HCT116 (cell line): ENCODE measurements at regions not wholly inside any gene's neighbourhood (a gene's known extent, or its start where the extent isn't known, plus 50 kb on each side); places are given as distances from the start of the nearest gene placed in this dataset.

Experiments used
- ATAC-seq: fragments of 200-7000 bp; cut with Tn5 transposase; 2 replicates; pipeline ENCODE4 v1.9.1; 2020; ENCODE audit warnings: mild to moderate bottlenecking, moderate library complexity
- BruUV-seq: library from RNA; stranded (reverse); fragments of 400-500 nt; replicated peaks from 2 replicates; lab custom pipeline; 2021; lab: Mats Ljungman, UMichigan
- CTCF ChIA-PET: fragments of 300-600 bp; sonication (Branson Sonifier 250); formaldehyde crosslinking; loops from one replicate; lab custom pipeline; 2021; ENCODE audit warnings: antibody characterized with exemption; lab: Charles Lee
- POLR2A ChIA-PET: fragments of 300-600, 350-600 bp; sonication (Branson Sonifier 250); formaldehyde crosslinking; loops from one replicate; lab custom pipeline; 2021; ENCODE audit warnings: antibody characterized with exemption; lab: Charles Lee
- RAD21 ChIA-PET, 2 experiments: fragments of 300-600 bp; sonication (Branson Sonifier 250); formaldehyde crosslinking; loops; one replicate each; lab custom pipeline; 2023; ENCODE audit warnings: low total read pairs in 2 of 2; ENCODE audit not compliant: uncharacterized antibody in 2 of 2, unreplicated experiment in 2 of 2, low non-redundant PET in 1 of 2; lab: Charles Lee
- DNase-seq: peaks from one replicate; pipeline ENCODE4 v3.0.0-alpha.2; 2010; ENCODE audit warnings: low read depth, low spot score
- H2AFZ ChIP-seq: fragments of 200-600 bp; shearing (Covaris generic), sonication (generic); 2 replicates; pipeline ENCODE4 v1.6.1; 2017; ENCODE audit warnings: low read depth, mixed run types, mixed read lengths, antibody characterized with exemption, low read length; ENCODE audit not compliant: poor library complexity, severe bottlenecking
- H3K27ac ChIP-seq: 2 replicates; pipeline ENCODE4 v1.5.1; 2012; ENCODE audit warnings: low read depth, low read length
- H3K27me3 ChIP-seq: fragments of 200-600 bp; sonication (generic); 2 replicates; pipeline ENCODE4 v1.6.1; 2016; ENCODE audit warnings: mixed run types, low read length, mixed read lengths; ENCODE audit not compliant: insufficient read depth
- H3K36me3 ChIP-seq, 2 experiments: fragments of 200-500 bp in 1 of 2; fragments of 200-600 bp in 1 of 2; sonication (Bioruptor generic) in 1 of 2; sonication (generic) in 1 of 2; 2 replicates each; pipeline versions ENCODE4 v1.5.1 to v1.6.1; 2014 to 2016; ENCODE audit warnings: low read length in 2 of 2, inconsistent platforms in 1 of 2, mixed read lengths in 1 of 2, mixed run types in 1 of 2; ENCODE audit not compliant: insufficient read depth in 2 of 2, control insufficient read depth in 1 of 2
- H3K4me1 ChIP-seq, 2 experiments: fragments of 200-600 bp in 1 of 2; sonication (generic) in 1 of 2; 2 replicates each; pipeline versions ENCODE4 v1.5.1 to v1.6.1; 2012 to 2017; ENCODE audit warnings: low read length in 2 of 2, inconsistent platforms in 1 of 2, mild to moderate bottlenecking in 1 of 2, mixed read lengths in 1 of 2, mixed run types in 1 of 2, moderate library complexity in 1 of 2; ENCODE audit not compliant: insufficient read depth in 2 of 2, control insufficient read depth in 1 of 2
- H3K4me2 ChIP-seq: fragments of 200-600 bp; sonication (generic); 2 replicates; pipeline ENCODE4 v1.6.1; 2017; ENCODE audit warnings: mixed run types, low read length, mixed read lengths
- H3K4me3 ChIP-seq, 2 experiments: fragments of 200-600 bp in 1 of 2; sonication (generic) in 1 of 2; replicated peaks in 1 of 2; 2 replicates each; pipeline ENCODE4 v1.5.1; 2011 to 2016; ENCODE audit warnings: low read length in 2 of 2, control low read depth in 1 of 2, low read depth in 1 of 2, mild to moderate bottlenecking in 1 of 2, mixed read lengths in 1 of 2, mixed run types in 1 of 2
- H3K79me2 ChIP-seq: fragments of 200-600 bp; sonication (generic); 2 replicates; pipeline ENCODE4 v1.6.1; 2017; ENCODE audit warnings: mild to moderate bottlenecking, mixed run types, low read length, moderate library complexity, mixed read lengths; ENCODE audit not compliant: insufficient read depth
- H3K9ac ChIP-seq: fragments of 200-600 bp; sonication (generic); 2 replicates; pipeline ENCODE4 v1.6.1; 2016; ENCODE audit warnings: low read length, mixed read lengths
- H3K9me2 ChIP-seq: fragments of 200-600 bp; sonication (generic), shearing (Covaris generic); 2 replicates; pipeline ENCODE4 v1.6.1; 2017; ENCODE audit warnings: mixed run types, mild to moderate bottlenecking, moderate library complexity; ENCODE audit not compliant: insufficient read depth
- H3K9me3 ChIP-seq, 2 experiments: fragments of 200-500 bp in 1 of 2; fragments of 200-600 bp in 1 of 2; sonication (Bioruptor generic) in 1 of 2; sonication (generic) in 1 of 2; 2 replicates each; pipeline ENCODE4 v1.6.1; 2014 to 2017; ENCODE audit warnings: low read length in 2 of 2, mixed read lengths in 2 of 2, inconsistent platforms in 1 of 2, low read depth in 1 of 2, mild to moderate bottlenecking in 1 of 2, mixed run types in 1 of 2, moderate library complexity in 1 of 2; ENCODE audit not compliant: control insufficient read depth in 1 of 2, insufficient read depth in 1 of 2
- H4K20me1 ChIP-seq: fragments of 200-600 bp; sonication (generic), shearing (Covaris generic); 2 replicates; pipeline ENCODE4 v1.6.1; 2017; ENCODE audit warnings: mixed run types, mild to moderate bottlenecking, moderate library complexity; ENCODE audit not compliant: insufficient read depth
- CEBPB ChIP-seq: IDR thresholded peaks from 2 replicates; pipeline ENCODE4 v1.6.1; 2012; ENCODE audit warnings: low read depth
- EGR1 ChIP-seq: IDR thresholded peaks from 2 replicates; pipeline ENCODE4 v1.6.1; 2012; ENCODE audit warnings: low read depth
- ELF1 ChIP-seq: IDR thresholded peaks from 2 replicates; pipeline ENCODE4 v1.6.1; 2012; ENCODE audit warnings: low read depth, borderline replicate concordance
- EZH2 ChIP-seq: fragments of 200-600 bp; sonication (generic); IDR thresholded peaks from 2 replicates; pipeline ENCODE4 v1.6.1; 2017; ENCODE audit warnings: antibody characterized with exemption, mixed run types
- JUND ChIP-seq: IDR thresholded peaks from 2 replicates; pipeline ENCODE4 v1.6.1; 2012
- POLR2AphosphoS5 ChIP-seq: IDR thresholded peaks from 2 replicates; pipeline ENCODE4 v1.6.1; 2011; ENCODE audit warnings: mild to moderate bottlenecking, low read depth, low read length, moderate library complexity
- SP1 ChIP-seq: IDR thresholded peaks from 2 replicates; pipeline ENCODE4 v1.6.1; 2012; ENCODE audit warnings: low read depth
- SRF ChIP-seq: IDR thresholded peaks from 2 replicates; pipeline ENCODE4 v1.6.1; 2012; ENCODE audit warnings: low read depth
- TCF7L2 ChIP-seq: IDR thresholded peaks from 2 replicates; pipeline ENCODE4 v1.7.0; 2011; ENCODE audit warnings: borderline replicate concordance, inconsistent platforms; ENCODE audit not compliant: insufficient read depth, insufficient read length; ENCODE audit errors: extremely low read depth
- ZBTB33 ChIP-seq: IDR thresholded peaks from 2 replicates; pipeline ENCODE4 v1.6.1; 2011; ENCODE audit warnings: mild to moderate bottlenecking, low read length, moderate library complexity; ENCODE audit not compliant: insufficient replicate concordance; ENCODE audit errors: extremely low read depth
- ZFX ChIP-seq: fragments of 450-650 bp; IDR thresholded peaks from 2 replicates; pipeline ENCODE4 v1.6.1; 2017
- ZNF274 ChIP-seq: fragments of 200-500 bp; sonication (Bioruptor generic); IDR thresholded peaks from 2 replicates; pipeline ENCODE4 v1.6.1; 2014; ENCODE audit warnings: mild to moderate bottlenecking, low read depth, low read length, inconsistent platforms
- intact Hi-C: fragments of 100-400 bp; cut with micrococcal nuclease; formaldehyde crosslinking; loops from 2 replicates; pipeline ENCODE4 v1.10.0; 2022
- TF ChIP-seq, protein P1 (sequence below): IDR thresholded peaks from 2 replicates; pipeline ENCODE4 v1.6.1; 2012

GRCh38 chr12:84341467-84342193 is 571.0 kb downstream of the SLC6A15 start:
- Histone ChIP-seq H3K4me1 (no peaks in the 10 kb centered on the region), H3K27ac (no peak overlapping the region), H2AFZ (no peak overlapping the region), H3K9me2 (no peaks in the 10 kb centered on the region), H3K4me2 (no peak overlapping the region), H3K9ac (no peak overlapping the region), H3K36me3 (no peaks in the 10 kb centered on the region), H3K4me3 (no peak overlapping the region), H3K9me3 (no peaks in the 10 kb centered on the region), H3K79me2 (no peaks in the 10 kb centered on the region), H4K20me1 (no peaks in the 10 kb centered on the region), H3K27me3 (no peaks in the 10 kb centered on the region)
- ATAC-seq (no peak), DNase-seq (no peak)
- intact Hi-C loops: no loop called here
- no TSS peak for BruUV-seq
- CTCF ChIA-PET: no interaction called here
- POLR2A ChIA-PET: no interaction called here
- RAD21 ChIA-PET: no interaction called here
- TF ChIP-seq SP1: no peak
- no peak for TF ChIP-seq CEBPB
- no peak for TF ChIP-seq EGR1
- TF ChIP-seq, protein P1, sequence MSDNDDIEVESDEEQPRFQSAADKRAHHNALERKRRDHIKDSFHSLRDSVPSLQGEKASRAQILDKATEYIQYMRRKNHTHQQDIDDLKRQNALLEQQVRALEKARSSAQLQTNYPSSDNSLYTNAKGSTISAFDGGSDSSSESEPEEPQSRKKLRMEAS: no peak
- TF ChIP-seq ZNF274: no peak
- no peak for TF ChIP-seq SRF
- no peak for TF ChIP-seq ZBTB33
- no peak for TF ChIP-seq ELF1
- TF ChIP-seq POLR2AphosphoS5: no peak
- TF ChIP-seq JUND: no peak
- no peak for TF ChIP-seq EZH2
- TF ChIP-seq TCF7L2: no peak
- TF ChIP-seq ZFX: no peak
